OCI-LY3 (cell line): ENCODE measurements at regions not wholly inside any gene's neighbourhood (a gene's known extent, or its start where the extent isn't known, plus 50 kb on each side); places are given as distances from the start of the nearest gene placed in this dataset.

ENCODE experiments used
- H2AFZ ChIP-seq: fragments of 200-600, 300-600 bp; shearing (Covaris generic); 2 replicates; pipeline ENCODE4 v1.6.0; 2014; ENCODE audit warnings: antibody characterized with exemption, low read depth, low read length
- H3K27ac ChIP-seq: fragments of 200-600, 300-600 bp; sonication (generic); 2 replicates; pipeline ENCODE4 v1.5.1; 2014; ENCODE audit warnings: mild to moderate bottlenecking, low read length, moderate library complexity, mixed read lengths
- H3K27me3 ChIP-seq: fragments of 200-600, 300-600 bp; sonication (generic); 2 replicates; pipeline ENCODE4 v1.6.1; 2014; ENCODE audit warnings: low read depth, low read length, mixed read lengths
- H3K36me3 ChIP-seq: fragments of 200-600, 300-600 bp; sonication (generic); replicated peaks from 2 replicates; pipeline ENCODE3; 2014; ENCODE audit warnings: low read depth, low read length, mixed read lengths
- H3K4me1 ChIP-seq: fragments of 300-600, 200-600 bp; sonication (generic); 2 replicates; pipeline ENCODE4 v1.6.1; 2014; ENCODE audit warnings: low read length, mixed read lengths
- H3K4me2 ChIP-seq: fragments of 200-600, 300-600 bp; sonication (generic); 2 replicates; pipeline ENCODE4 v1.6.1; 2014; ENCODE audit warnings: low read length, mixed read lengths
- H3K4me3 ChIP-seq: fragments of 300-600, 200-600 bp; sonication (generic); 2 replicates; pipeline ENCODE4 v1.5.1; 2014; ENCODE audit warnings: antibody characterized with exemption, mild to moderate bottlenecking, low read length, moderate library complexity
- H3K79me2 ChIP-seq: fragments of 300-600, 200-600 bp; shearing (Covaris generic); 2 replicates; pipeline ENCODE4 v1.6.1; 2014; ENCODE audit warnings: mild to moderate bottlenecking, low read length, mixed read lengths
- H3K9ac ChIP-seq: fragments of 300-600, 200-600 bp; shearing (Covaris generic); 2 replicates; pipeline ENCODE4 v1.6.0; 2014; ENCODE audit warnings: mild to moderate bottlenecking, low read length, moderate library complexity
- H3K9me3 ChIP-seq: fragments of 200-600, 300-600 bp; shearing (Covaris generic); 2 replicates; pipeline ENCODE4 v1.6.1; 2014; ENCODE audit warnings: low read length, mixed read lengths; ENCODE audit not compliant: insufficient read depth
- H4K20me1 ChIP-seq: fragments of 200-600, 300-600 bp; sonication (generic); 2 replicates; pipeline ENCODE4 v1.6.1; 2016; ENCODE audit warnings: low read length, mixed read lengths; ENCODE audit not compliant: insufficient read depth
- CTCF ChIP-seq: fragments of 200-600, 300-600 bp; sonication (generic); IDR thresholded peaks from 2 replicates; pipeline ENCODE4 v1.5.1; 2014; ENCODE audit warnings: antibody characterized with exemption, low read length, low read depth
- EZH2phosphoT487 ChIP-seq: fragments of 200-600 bp; shearing (Covaris generic); IDR thresholded peaks from 2 replicates; pipeline ENCODE4 v1.6.1; 2018; ENCODE audit warnings: antibody characterized with exemption, mixed run types, low read depth

- Histone ChIP-seq H3K36me3 (no peaks in the 10 kb centered on the region), H3K27ac (no peak overlapping the region), H3K9ac (no peak overlapping the region), H2AFZ (no peak overlapping the region), H3K27me3 (0 out of 2 replicates have a peak, but pooled peaks cover 7% of the 10 kb centered on the region), H3K4me1 (no peaks in the 10 kb centered on the region), H3K4me3 (no peak overlapping the region), H3K79me2 (no peaks in the 10 kb centered on the region), H3K9me3 (no peaks in the 10 kb centered on the region), H4K20me1 (no peaks in the 10 kb centered on the region), H3K4me2 (no peak overlapping the region)
- TF ChIP-seq CTCF = no peak
Observed at GRCh38 chr17:45675892-45676291, 108.2 kb upstream of the CRHR1 start.

GRCh38 chr17:45676695-45677094 lies 107.4 kb upstream of the CRHR1 start:
- Histone ChIP-seq H3K79me2 (no peaks in the 10 kb centered on the region), H4K20me1 (no peaks in the 10 kb centered on the region), H3K4me2 (no peak overlapping the region), H3K4me3 (no peak overlapping the region), H3K9ac (no peak overlapping the region), H2AFZ (no peak overlapping the region), H3K27ac (no peak overlapping the region), H3K27me3 (0 out of 2 replicates have a peak, but pooled peaks cover 7% of the 10 kb centered on the region), H3K4me1 (no peaks in the 10 kb centered on the region), H3K36me3 (no peaks in the 10 kb centered on the region), H3K9me3 (no peaks in the 10 kb centered on the region)
- TF ChIP-seq CTCF (no peak), EZH2phosphoT487 (no peak)

- no peak for TF ChIP-seq CTCF
- no peaks in the 10 kb centered on the region for H3K36me3 ChIP-seq
- 0 out of 2 replicates have a peak, but pooled peaks cover 7% of the 10 kb centered on the region for H3K27me3 ChIP-seq
- H3K4me3 ChIP-seq = no peak overlapping the region
- H3K9me3 ChIP-seq = no peaks in the 10 kb centered on the region
- no peaks in the 10 kb centered on the region for H3K4me1 ChIP-seq
- H3K4me2 ChIP-seq = no peak overlapping the region
- no peak overlapping the region for H3K9ac ChIP-seq
- no peaks in the 10 kb centered on the region for H3K79me2 ChIP-seq
- no peak overlapping the region for H3K27ac ChIP-seq
- H4K20me1 ChIP-seq = no peaks in the 10 kb centered on the region
- no peak overlapping the region for H2AFZ ChIP-seq
Observed at GRCh38 chr17:45677770-45678169, 106.3 kb upstream of the CRHR1 start.

- H3K27me3 ChIP-seq = 0 out of 2 replicates have a peak, but pooled peaks cover 7% of the 10 kb centered on the region
Observed at GRCh38 chr17:45679426-45679825, 104.7 kb upstream of the CRHR1 start.

More at GRCh38 chr17:45679426-45679825, 104.7 kb upstream of the CRHR1 start:
- Histone ChIP-seq H3K4me1 (no peaks in the 10 kb centered on the region), H3K36me3 (no peaks in the 10 kb centered on the region), H2AFZ (no peak overlapping the region), H3K27ac (no peak overlapping the region), H3K4me2 (no peak overlapping the region), H4K20me1 (no peaks in the 10 kb centered on the region), H3K79me2 (no peaks in the 10 kb centered on the region), H3K9me3 (no peaks in the 10 kb centered on the region), H3K9ac (no peak overlapping the region), H3K4me3 (no peak overlapping the region)
- no peak for TF ChIP-seq EZH2phosphoT487
- TF ChIP-seq CTCF = no peak
